ENCODE measurements at regions not wholly inside any gene's neighbourhood (a gene's known extent, or its start where the extent isn't known, plus 50 kb on each side); places are given as distances from the start of the nearest gene placed in this dataset.

DNA sequence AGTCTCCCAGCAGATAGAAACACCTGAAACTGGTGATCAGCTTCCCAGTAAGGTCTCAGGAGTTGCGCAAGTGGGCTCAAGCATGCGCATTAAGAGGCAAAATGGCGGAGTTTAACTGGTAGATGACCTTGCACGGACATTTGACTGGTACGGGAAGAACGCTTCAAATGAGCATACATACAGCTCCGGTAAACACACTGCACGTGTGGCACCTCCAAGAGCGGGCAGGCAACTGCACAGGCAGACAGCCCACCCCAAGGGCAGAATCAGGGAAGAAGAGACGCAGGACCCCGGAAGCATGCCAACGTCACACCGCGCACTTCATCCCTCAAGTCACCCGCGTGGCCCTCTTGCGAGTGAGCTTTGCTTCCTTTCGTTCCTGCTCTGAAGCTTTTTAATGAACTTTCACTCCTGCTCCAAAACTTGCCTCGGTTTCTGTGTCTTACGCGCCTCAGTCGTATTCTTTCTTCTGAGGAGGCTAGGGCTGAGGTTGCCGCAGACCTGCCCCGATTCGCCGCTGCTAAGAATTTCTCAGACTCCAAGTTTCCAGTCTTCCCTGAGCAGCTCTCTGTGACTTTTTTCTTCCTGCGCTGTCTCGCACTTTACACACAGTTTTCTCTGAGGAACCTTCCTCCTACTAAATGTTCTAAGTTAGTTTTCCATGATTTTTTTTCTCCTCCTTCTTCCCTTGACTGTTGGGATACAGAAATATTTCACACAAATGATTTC, 180.7 kb upstream of the ZFP42 start:
- TF ChIP-seq, protein P1, sequence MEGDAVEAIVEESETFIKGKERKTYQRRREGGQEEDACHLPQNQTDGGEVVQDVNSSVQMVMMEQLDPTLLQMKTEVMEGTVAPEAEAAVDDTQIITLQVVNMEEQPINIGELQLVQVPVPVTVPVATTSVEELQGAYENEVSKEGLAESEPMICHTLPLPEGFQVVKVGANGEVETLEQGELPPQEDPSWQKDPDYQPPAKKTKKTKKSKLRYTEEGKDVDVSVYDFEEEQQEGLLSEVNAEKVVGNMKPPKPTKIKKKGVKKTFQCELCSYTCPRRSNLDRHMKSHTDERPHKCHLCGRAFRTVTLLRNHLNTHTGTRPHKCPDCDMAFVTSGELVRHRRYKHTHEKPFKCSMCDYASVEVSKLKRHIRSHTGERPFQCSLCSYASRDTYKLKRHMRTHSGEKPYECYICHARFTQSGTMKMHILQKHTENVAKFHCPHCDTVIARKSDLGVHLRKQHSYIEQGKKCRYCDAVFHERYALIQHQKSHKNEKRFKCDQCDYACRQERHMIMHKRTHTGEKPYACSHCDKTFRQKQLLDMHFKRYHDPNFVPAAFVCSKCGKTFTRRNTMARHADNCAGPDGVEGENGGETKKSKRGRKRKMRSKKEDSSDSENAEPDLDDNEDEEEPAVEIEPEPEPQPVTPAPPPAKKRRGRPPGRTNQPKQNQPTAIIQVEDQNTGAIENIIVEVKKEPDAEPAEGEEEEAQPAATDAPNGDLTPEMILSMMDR (IDR thresholded peaks at IDR 0.05; ENCODE audit: insufficient read depth, low read length, poor library complexity, severe bottlenecking) = no peak
- TF ChIP-seq EZH2phosphoT487 (conservative IDR thresholded peaks at IDR 0.05; ENCODE audit: low read length) = no peak

Measured in SU-DHL-6 (cell line).